ENCODE measurements at regions not wholly inside any gene's neighbourhood (a gene's known extent, or its start where the extent isn't known, plus 50 kb on each side); places are given as distances from the start of the nearest gene placed in this dataset.

DNA sequence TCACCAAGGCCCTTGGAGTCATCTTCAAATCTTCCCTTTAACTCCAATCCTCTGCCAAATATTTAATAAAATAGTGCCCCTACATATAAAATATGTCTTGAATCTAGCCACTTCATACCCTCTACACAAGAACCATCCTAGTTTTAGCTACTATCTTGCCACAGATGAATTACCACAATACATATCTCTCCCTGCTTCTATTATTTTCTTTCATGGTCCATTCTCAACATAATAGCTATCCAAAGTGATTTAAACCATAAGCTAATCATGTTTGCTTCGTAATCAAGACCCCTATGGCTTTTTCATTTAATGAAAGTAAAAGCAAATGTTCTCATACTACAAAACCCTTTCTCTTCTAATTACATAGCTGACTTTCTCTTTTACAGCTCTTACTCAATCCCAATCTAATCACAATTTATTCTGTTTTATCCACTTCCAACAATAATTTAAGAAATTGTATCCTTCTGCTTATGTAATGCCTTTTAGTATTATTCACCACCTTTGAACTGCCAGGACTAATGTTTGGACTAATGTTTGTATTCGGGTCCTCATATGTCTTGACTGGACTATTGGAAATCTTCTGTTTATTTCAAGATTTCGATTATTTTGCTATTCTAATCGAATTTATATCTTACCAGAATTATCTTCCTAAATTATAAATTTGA lies 412.0 kb downstream of the SLITRK1 start:
- H3K9me3 ChIP-seq (ENCODE audit: low read depth): no peaks in the 10 kb centered on the region
- 76% methylated on average over 4 of the region's 4 CpGs for WGBS (ENCODE audit: low lambda C conversion rate, missing lambda C conversion rate)
- no peaks in the 10 kb centered on the region for H3K4me1 ChIP-seq (ENCODE audit: insufficient read depth)
- TF ChIP-seq EZH2phosphoT487 (IDR thresholded peaks at IDR 0.05; ENCODE audit: low read depth, severe bottlenecking, unreplicated experiment) (no peak), EZH2 (IDR thresholded peaks at IDR 0.05; ENCODE audit: borderline replicate concordance) (no peak)
- TF ChIP-seq, protein P1, sequence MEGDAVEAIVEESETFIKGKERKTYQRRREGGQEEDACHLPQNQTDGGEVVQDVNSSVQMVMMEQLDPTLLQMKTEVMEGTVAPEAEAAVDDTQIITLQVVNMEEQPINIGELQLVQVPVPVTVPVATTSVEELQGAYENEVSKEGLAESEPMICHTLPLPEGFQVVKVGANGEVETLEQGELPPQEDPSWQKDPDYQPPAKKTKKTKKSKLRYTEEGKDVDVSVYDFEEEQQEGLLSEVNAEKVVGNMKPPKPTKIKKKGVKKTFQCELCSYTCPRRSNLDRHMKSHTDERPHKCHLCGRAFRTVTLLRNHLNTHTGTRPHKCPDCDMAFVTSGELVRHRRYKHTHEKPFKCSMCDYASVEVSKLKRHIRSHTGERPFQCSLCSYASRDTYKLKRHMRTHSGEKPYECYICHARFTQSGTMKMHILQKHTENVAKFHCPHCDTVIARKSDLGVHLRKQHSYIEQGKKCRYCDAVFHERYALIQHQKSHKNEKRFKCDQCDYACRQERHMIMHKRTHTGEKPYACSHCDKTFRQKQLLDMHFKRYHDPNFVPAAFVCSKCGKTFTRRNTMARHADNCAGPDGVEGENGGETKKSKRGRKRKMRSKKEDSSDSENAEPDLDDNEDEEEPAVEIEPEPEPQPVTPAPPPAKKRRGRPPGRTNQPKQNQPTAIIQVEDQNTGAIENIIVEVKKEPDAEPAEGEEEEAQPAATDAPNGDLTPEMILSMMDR (IDR thresholded peaks at IDR 0.05; ENCODE audit: poor library complexity): no peak
- no peaks in the 10 kb centered on the region for H4K20me1 ChIP-seq (ENCODE audit: insufficient read depth, poor library complexity, severe bottlenecking)
- H3K27me3 ChIP-seq: no peaks in the 10 kb centered on the region
- no peak overlapping the region for H3K4me2 ChIP-seq
- no peaks in the 10 kb centered on the region for H3K9me2 ChIP-seq (replicated peaks; ENCODE audit: insufficient read depth)
- DNase-seq (ENCODE audit: low spot score): no peak
- H3K4me3 ChIP-seq: no peak overlapping the region
- no peaks in the 10 kb centered on the region for H3K36me3 ChIP-seq (replicated peaks; ENCODE audit: insufficient read depth, low read depth)
- H3K79me2 ChIP-seq: no peaks in the 10 kb centered on the region
- H3K27ac ChIP-seq: no peak overlapping the region
- no peak overlapping the region for H2AFZ ChIP-seq

GRCh38 chr13:83453723-83454122 lies 428.6 kb downstream of the SLITRK1 start:
- no peaks in the 10 kb centered on the region for H3K9me2 ChIP-seq (replicated peaks; ENCODE audit: insufficient read depth)
- no peaks in the 10 kb centered on the region for H3K27me3 ChIP-seq
- no peaks in the 10 kb centered on the region for H3K9me3 ChIP-seq (ENCODE audit: low read depth)
- H3K4me2 ChIP-seq: no peak overlapping the region
- H3K4me3 ChIP-seq: no peak overlapping the region
- H3K36me3 ChIP-seq (replicated peaks; ENCODE audit: insufficient read depth, low read depth): no peaks in the 10 kb centered on the region
- WGBS (ENCODE audit: low lambda C conversion rate, missing lambda C conversion rate): 91% methylated on average over 11 of the region's 11 CpGs
- DNase-seq (ENCODE audit: low spot score): no peak
- no peaks in the 10 kb centered on the region for H4K20me1 ChIP-seq (ENCODE audit: insufficient read depth, poor library complexity, severe bottlenecking)
- no peaks in the 10 kb centered on the region for H3K79me2 ChIP-seq
- H2AFZ ChIP-seq: no peak overlapping the region
- H3K4me1 ChIP-seq (ENCODE audit: insufficient read depth): no peaks in the 10 kb centered on the region
- H3K27ac ChIP-seq: no peak overlapping the region
- TF ChIP-seq, protein P1 (IDR thresholded peaks at IDR 0.05; ENCODE audit: poor library complexity): no peak
- TF ChIP-seq EZH2 (IDR thresholded peaks at IDR 0.05; ENCODE audit: borderline replicate concordance): no peak
- TF ChIP-seq EZH2phosphoT487 (IDR thresholded peaks at IDR 0.05; ENCODE audit: low read depth, severe bottlenecking, unreplicated experiment): no peak

GRCh38 chr13:83453300-83453699 lies 429.0 kb downstream of the SLITRK1 start:
- TF ChIP-seq EZH2phosphoT487 (IDR thresholded peaks at IDR 0.05; ENCODE audit: low read depth, severe bottlenecking, unreplicated experiment) (no peak), EZH2 (IDR thresholded peaks at IDR 0.05; ENCODE audit: borderline replicate concordance) (no peak)
- TF ChIP-seq, protein P1 (IDR thresholded peaks at IDR 0.05; ENCODE audit: poor library complexity): no peak
- Histone ChIP-seq H2AFZ (no peak overlapping the region), H3K9me3 (ENCODE audit: low read depth) (no peaks in the 10 kb centered on the region), H3K79me2 (no peaks in the 10 kb centered on the region), H3K4me3 (no peak overlapping the region), H3K4me2 (no peak overlapping the region), H3K36me3 (replicated peaks; ENCODE audit: insufficient read depth, low read depth) (no peaks in the 10 kb centered on the region), H3K9me2 (replicated peaks; ENCODE audit: insufficient read depth) (no peaks in the 10 kb centered on the region), H3K27ac (no peak overlapping the region), H3K27me3 (no peaks in the 10 kb centered on the region), H3K4me1 (ENCODE audit: insufficient read depth) (no peaks in the 10 kb centered on the region), H4K20me1 (ENCODE audit: insufficient read depth, poor library complexity, severe bottlenecking) (no peaks in the 10 kb centered on the region)
- DNase-seq (ENCODE audit: low spot score): no peak
- 93% methylated on average over 13 of the region's 13 CpGs for WGBS (ENCODE audit: low lambda C conversion rate, missing lambda C conversion rate)

Measured in hepatocyte (in vitro differentiated cells).